Panc1 (cell line): ENCODE measurements at regions not wholly inside any gene's neighbourhood (a gene's known extent, or its start where the extent isn't known, plus 50 kb on each side); places are given as distances from the start of the nearest gene placed in this dataset.

Source experiments
- ATAC-seq: fragments of 200-7000 bp; cut with Tn5 transposase; 2 replicates; pipeline ENCODE4 v1.9.1; 2020; ENCODE audit warnings: mild to moderate bottlenecking, moderate library complexity
- BruUV-seq: library from RNA; stranded (reverse); fragments of 400-500 nt; replicated peaks from 2 replicates; lab custom pipeline; 2021; lab: Mats Ljungman, UMichigan
- CTCF ChIA-PET: fragments of 300-600 bp; sonication (Branson Sonifier 250); formaldehyde crosslinking; loops from one replicate; lab custom pipeline; 2022; ENCODE audit warnings: antibody characterized with exemption; lab: Charles Lee
- POLR2A ChIA-PET: fragments of 300-600 bp; sonication (Branson Sonifier 250); formaldehyde crosslinking; loops from one replicate; lab custom pipeline; 2022; ENCODE audit warnings: antibody characterized with exemption; lab: Charles Lee
- DNase-seq: peaks from one replicate; pipeline ENCODE4 v3.0.0-alpha.2; 2010; ENCODE audit warnings: low read depth, low spot score
- H3K27ac ChIP-seq: 2 replicates; pipeline ENCODE4 v1.5.1; 2011; ENCODE audit warnings: mild to moderate bottlenecking, low read length, inconsistent platforms
- H3K27me3 ChIP-seq: fragments of 200-500 bp; sonication (Bioruptor generic); 2 replicates; pipeline ENCODE4 v1.6.0; 2014; ENCODE audit warnings: low read length, inconsistent platforms; ENCODE audit not compliant: control insufficient read depth, insufficient read depth
- H3K36me3 ChIP-seq: fragments of 200-500 bp; sonication (Bioruptor generic); 2 replicates; pipeline ENCODE4 v1.5.1; 2014; ENCODE audit warnings: inconsistent platforms, mild to moderate bottlenecking, low read length, moderate library complexity; ENCODE audit not compliant: control insufficient read depth, insufficient read depth
- H3K4me1 ChIP-seq: 2 replicates; pipeline ENCODE4 v1.5.1; 2011; ENCODE audit warnings: inconsistent platforms, mild to moderate bottlenecking, low read length, moderate library complexity; ENCODE audit not compliant: control insufficient read depth, insufficient read depth
- H3K4me3 ChIP-seq, 2 experiments: 2 replicates each; pipeline ENCODE4 v1.5.1; 2011 to 2012; ENCODE audit warnings: low read depth in 2 of 2, low read length in 2 of 2, mild to moderate bottlenecking in 2 of 2, inconsistent platforms in 1 of 2, moderate library complexity in 1 of 2
- H3K9me3 ChIP-seq: fragments of 200-500 bp; sonication (Bioruptor generic); 2 replicates; pipeline ENCODE4 v1.5.1; 2014; ENCODE audit warnings: low read depth, mild to moderate bottlenecking, inconsistent platforms, low read length, moderate library complexity; ENCODE audit not compliant: control insufficient read depth, insufficient read depth
- CTCF ChIP-seq: fragments of 450-650 bp; IDR thresholded peaks from 2 replicates; pipeline ENCODE4 v1.5.1; 2017; ENCODE audit warnings: mild to moderate bottlenecking
- POLR2AphosphoS5 ChIP-seq: IDR thresholded peaks from 2 replicates; pipeline ENCODE4 v1.6.1; 2012; ENCODE audit warnings: mild to moderate bottlenecking, low read depth, low read length, moderate library complexity
- REST ChIP-seq, 2 experiments: IDR thresholded peaks; 2 replicates each; pipeline ENCODE4 v1.6.1; 2011 to 2012; ENCODE audit warnings: low read depth in 2 of 2, control low read depth in 1 of 2, low read length in 1 of 2, mild to moderate bottlenecking in 1 of 2, moderate library complexity in 1 of 2; ENCODE audit not compliant: insufficient read depth in 1 of 2
- SIN3A ChIP-seq: IDR thresholded peaks from 2 replicates; pipeline ENCODE4 v1.6.1; 2012; ENCODE audit warnings: low read depth, mild to moderate bottlenecking, low read length, moderate library complexity, borderline replicate concordance; ENCODE audit not compliant: insufficient read depth
- in situ Hi-C: cut with HindIII; loops from 2 replicates; pipeline ENCODE4 v1.10.0; 2016; ENCODE audit warnings: low sequenced_read_pairs, low pct_unique_long_range_greater_than_20kb
- intact Hi-C: fragments of 100-400 bp; cut with micrococcal nuclease; formaldehyde crosslinking; loops from one replicate; pipeline ENCODE4 v1.10.0; 2022; ENCODE audit not compliant: unreplicated experiment

GRCh38 chr5:117675646-117676045 lies 1101.0 kb upstream of the SEMA6A start:
- Histone ChIP-seq H3K36me3 (no peaks in the 10 kb centered on the region), H3K27me3 (no peaks in the 10 kb centered on the region), H3K4me3 (no peak overlapping the region), H3K27ac (no peak overlapping the region), H3K4me1 (no peaks in the 10 kb centered on the region), H3K9me3 (no peaks in the 10 kb centered on the region)
- ChIA-PET POLR2A (no interaction called here), CTCF (no interaction called here)
- no peak for ATAC-seq
- TF ChIP-seq REST (IDR thresholded peaks at IDR 0.05; ENCODE audit: insufficient read depth in 1 of 2, low read depth in 2 of 2, low read length in 1 of 2) (no peak), POLR2AphosphoS5 (no peak)
- intact Hi-C loops: no loop called here
- BruUV-seq: no TSS peak
- no peak for DNase-seq
- in situ Hi-C loops: no loop called here

GRCh38 chr5:117671551-117671950 lies 1096.9 kb upstream of the SEMA6A start:
- no peak overlapping the region for H3K4me3 ChIP-seq
- no peak for TF ChIP-seq REST (IDR thresholded peaks at IDR 0.05; ENCODE audit: insufficient read depth in 1 of 2, low read depth in 2 of 2, low read length in 1 of 2)
- no peaks in the 10 kb centered on the region for H3K27me3 ChIP-seq
- in situ Hi-C loops (no loop called here), intact Hi-C loops (no loop called here)
- no peaks in the 10 kb centered on the region for H3K9me3 ChIP-seq
- H3K36me3 ChIP-seq: no peaks in the 10 kb centered on the region
- DNase-seq: no peak
- ChIA-PET POLR2A (no interaction called here), CTCF (no interaction called here)
- no TSS peak for BruUV-seq
- no peak for ATAC-seq
- H3K27ac ChIP-seq: no peak overlapping the region
- H3K4me1 ChIP-seq: no peaks in the 10 kb centered on the region

GRCh38 chr5:117667105-117667504 lies 1092.5 kb upstream of the SEMA6A start:
- no peak overlapping the region for H3K4me3 ChIP-seq
- intact Hi-C loops: no loop called here
- no TSS peak for BruUV-seq
- no peak for TF ChIP-seq CTCF
- no peak for TF ChIP-seq REST (IDR thresholded peaks at IDR 0.05; ENCODE audit: insufficient read depth in 1 of 2, low read depth in 2 of 2, low read length in 1 of 2)
- no peak for TF ChIP-seq SIN3A
- no peak overlapping the region for H3K27ac ChIP-seq
- no peaks in the 10 kb centered on the region for H3K4me1 ChIP-seq
- ATAC-seq (no peak), DNase-seq (no peak)
- POLR2A ChIA-PET: no interaction called here
- no peaks in the 10 kb centered on the region for H3K9me3 ChIP-seq
- H3K27me3 ChIP-seq: no peaks in the 10 kb centered on the region
- in situ Hi-C loops: no loop called here
- no peaks in the 10 kb centered on the region for H3K36me3 ChIP-seq
- CTCF ChIA-PET: no interaction called here
